SH-SY5Y (cell line): ENCODE measurements at regions not wholly inside any gene's neighbourhood (a gene's known extent, or its start where the extent isn't known, plus 50 kb on each side); places are given as distances from the start of the nearest gene placed in this dataset.

Source experiments
- GATA2 ChIP-seq: IDR thresholded peaks from 2 replicates; pipeline ENCODE4 v1.6.1; 2011; ENCODE audit warnings: mild to moderate bottlenecking, low read depth, low read length
- GATA3 ChIP-seq: IDR thresholded peaks from 2 replicates; pipeline ENCODE4 v1.6.1; 2011; ENCODE audit warnings: low read depth, mild to moderate bottlenecking, low read length, moderate library complexity

GRCh38 chr16:85306071-85306792 is 194.0 kb upstream of the CIBAR2 start:
- TF ChIP-seq GATA3, result no peak
- TF ChIP-seq GATA2, result no peak

DNA sequence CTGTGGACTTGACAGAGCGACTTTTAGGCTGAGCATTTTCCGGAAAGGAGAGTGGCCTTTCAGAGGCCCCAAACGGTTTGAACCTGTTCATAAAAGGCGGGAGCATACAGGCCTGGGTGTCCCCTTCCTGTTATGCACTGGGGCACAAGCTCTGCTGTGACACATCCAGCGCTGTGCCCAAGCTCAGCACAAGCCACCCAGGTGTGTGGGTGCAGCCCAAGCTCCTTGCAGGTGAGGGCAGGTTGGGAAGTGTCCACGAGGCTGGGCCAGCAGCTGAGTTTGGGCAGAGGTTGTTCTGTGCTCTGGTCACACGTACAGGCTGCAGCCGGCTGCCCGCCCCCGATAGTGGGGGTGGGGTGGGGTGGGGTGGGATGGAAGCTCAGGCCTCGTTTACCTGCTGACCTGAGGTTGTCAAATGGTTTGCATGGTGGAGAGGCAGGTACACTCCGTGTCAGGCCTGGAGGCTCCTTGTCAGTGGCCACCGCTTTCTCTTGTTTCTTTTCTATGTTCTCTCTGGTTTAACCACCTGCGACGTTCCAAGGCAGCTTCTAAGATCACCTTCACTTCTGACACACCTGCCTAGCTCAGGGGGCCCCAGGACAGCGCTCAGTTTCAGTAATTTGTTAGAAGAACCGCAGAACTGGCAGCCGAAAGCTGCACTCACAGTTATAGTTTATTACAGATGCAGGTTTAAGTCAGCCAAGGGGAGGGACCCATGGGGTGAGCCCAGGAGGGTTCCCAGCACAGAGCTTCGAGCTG is 194.7 kb upstream of the CIBAR2 start:
- no peak for TF ChIP-seq GATA3
- no peak for TF ChIP-seq GATA2

GRCh38 chr16:85307552-85308364 is 195.5 kb upstream of the CIBAR2 start:
- TF ChIP-seq GATA3 (no peak), GATA2 (no peak)

GRCh38 chr16:85308611-85309540 is 196.6 kb upstream of the CIBAR2 start:
- TF ChIP-seq GATA2 (no peak), GATA3 (no peak)

DNA sequence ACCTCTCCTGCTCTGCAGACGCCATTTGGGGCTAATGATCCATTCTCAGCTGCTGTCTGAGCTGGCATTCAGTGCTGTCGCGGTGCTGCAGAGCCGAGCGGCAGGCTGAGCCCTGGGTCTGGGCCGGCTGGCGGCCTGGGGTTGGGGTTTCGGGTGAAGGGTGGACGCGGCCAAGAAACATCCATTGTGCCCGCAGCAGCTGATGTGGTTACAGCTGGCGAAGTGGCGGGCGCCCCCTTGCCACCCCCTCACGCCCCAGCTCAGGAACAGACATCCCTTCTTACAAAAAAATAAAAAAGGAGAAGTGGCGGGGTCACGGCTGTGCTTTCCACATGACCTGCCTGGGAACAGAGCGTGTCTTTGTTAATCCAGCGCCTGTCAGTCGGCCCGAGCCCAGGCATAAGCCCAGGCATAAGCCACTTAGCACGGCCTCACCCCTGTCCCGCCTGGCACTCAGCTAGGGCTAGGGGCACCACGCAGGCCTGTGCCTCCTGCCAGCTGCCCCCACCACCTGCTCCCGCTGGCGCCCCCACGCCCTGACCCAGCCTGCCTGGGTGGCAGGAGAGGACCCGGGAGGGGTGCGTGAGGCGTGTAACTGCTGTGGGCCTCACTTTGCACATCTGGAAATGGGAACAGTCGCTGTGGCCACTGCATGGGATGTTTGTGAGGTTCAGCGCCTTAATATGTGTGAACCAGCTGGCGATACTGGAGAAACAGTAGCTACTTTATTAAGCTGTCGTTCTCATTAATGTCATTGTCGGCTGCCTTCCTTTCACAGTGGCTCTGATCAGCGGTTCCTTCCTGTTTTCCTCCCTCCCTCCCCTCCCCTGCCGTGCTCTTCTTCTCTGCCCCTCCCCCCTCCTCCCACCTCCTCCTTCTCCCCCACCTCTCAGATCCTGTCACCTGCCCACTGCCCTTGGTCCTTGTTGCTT is 197.7 kb upstream of the CIBAR2 start:
- TF ChIP-seq GATA2, result no peak
- no peak for TF ChIP-seq GATA3

GRCh38 chr16:85310868-85311585 is 198.8 kb upstream of the CIBAR2 start:
- no peak for TF ChIP-seq GATA2
- TF ChIP-seq GATA3, result no peak

DNA sequence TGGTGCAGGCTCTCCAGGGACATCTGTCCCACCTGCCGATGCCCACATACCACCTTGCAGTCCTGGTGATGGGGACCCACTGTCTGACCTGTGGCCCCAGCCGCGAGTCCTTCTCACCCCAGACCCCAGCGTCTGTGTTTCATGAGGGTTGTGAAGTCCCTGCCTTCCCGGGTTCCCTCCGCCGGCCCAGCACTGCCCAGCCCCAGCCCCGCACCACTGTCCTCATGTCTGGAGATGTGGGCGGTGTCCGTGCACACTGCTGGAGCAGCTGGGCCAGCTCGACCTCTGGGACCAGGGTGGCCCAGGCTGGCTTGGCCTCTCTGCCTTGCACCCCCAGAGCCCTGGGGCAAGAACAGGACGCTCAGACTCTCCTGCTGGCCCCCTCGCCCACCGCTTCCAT is 199.5 kb upstream of the CIBAR2 start:
- TF ChIP-seq GATA3 (no peak), GATA2 (no peak)

- no peak for TF ChIP-seq GATA3
- no peak for TF ChIP-seq GATA2
Observed at GRCh38 chr16:85312174-85312573, 199.9 kb upstream of the CIBAR2 start.

DNA sequence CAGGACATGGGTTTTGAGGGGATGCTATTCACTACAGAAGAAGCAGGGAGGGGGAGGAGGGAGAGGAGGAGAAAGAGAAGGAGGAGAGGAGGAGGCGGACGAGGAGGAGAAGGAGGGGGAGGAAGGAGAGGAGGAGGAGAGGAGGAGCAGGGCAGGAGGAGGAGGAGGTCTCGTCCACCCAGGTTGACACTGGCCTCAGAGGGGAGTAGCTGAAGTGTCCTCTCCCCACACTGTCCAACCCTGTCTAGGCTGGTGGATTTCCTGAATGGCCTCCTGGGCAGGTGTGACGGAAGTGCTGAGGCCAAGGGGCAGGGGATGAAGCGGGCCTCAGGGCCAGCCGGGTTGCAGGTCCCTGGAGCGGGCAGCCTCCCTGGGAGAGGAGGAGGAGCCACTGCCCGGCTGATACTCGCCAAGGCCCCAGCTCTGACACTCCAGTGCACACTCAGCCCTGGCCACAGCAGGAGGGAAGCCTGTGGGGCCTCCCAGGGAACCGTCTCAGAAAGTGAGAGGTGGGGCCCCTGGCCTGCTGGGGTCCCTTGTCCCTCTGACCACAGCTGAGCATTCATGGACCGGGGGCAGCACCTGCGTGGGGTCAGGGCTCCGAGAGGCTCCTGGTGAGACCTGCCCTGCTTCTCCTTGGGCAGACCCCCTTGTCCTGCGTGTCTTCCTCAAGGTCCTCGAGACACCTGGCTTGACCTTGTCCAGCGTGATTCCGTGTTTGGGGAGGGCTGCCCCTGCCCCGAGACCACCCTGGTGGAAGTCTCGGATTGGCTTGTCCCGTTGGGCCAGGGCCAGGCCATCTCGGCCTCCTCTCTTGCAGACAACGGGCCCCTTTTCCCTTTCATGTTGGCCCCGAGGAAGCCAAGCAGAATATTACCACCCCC is 200.6 kb upstream of the CIBAR2 start:
- no peak for TF ChIP-seq GATA2
- TF ChIP-seq GATA3, result no peak

GRCh38 chr16:85313526-85314301 is 201.4 kb upstream of the CIBAR2 start:
- TF ChIP-seq GATA3 (no peak), GATA2 (no peak)
